ENCODE measurements at regions not wholly inside any gene's neighbourhood (a gene's known extent, or its start where the extent isn't known, plus 50 kb on each side); places are given as distances from the start of the nearest gene placed in this dataset.

DNA sequence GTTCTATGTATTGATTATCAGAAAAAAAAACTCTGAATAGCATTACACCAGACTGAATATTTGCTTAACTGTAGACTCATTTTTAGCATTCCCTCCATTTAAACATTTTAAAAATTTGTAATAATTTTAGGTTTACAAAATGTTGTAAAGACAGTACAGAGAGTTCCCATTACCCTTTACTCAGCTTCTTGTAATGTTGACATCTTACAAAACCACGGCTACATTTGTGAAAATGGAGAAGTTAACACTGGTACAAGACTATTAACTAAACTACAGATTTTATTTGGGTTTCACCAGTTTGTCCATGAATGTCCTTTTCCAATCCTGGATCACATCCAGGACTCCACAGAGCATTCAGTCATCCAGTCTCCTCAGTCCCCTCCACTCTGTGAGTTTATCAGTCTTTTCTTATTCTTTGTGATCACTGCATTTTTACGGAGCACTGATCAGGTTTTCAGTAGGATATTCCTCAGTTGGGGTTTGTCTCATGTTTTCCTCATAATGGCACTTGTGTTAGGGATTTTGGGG is 130.0 kb upstream of the EEPD1 start:
- Histone ChIP-seq H4K5ac (ENCODE audit: low read depth, low read length) (no peak overlapping the region), H3K14ac (replicated peaks; ENCODE audit: low read depth, low read length) (no peak overlapping the region), H3K9ac (ENCODE audit: low read depth, low read length) (no peak overlapping the region), H3K4me2 (ENCODE audit: low read depth, low read length) (no peak overlapping the region), H2AK5ac (ENCODE audit: low read depth, low read length) (no peak overlapping the region), H3K79me1 (ENCODE audit: low read depth in 1 of 2, low read length in 2 of 2) (no peaks in the 10 kb centered on the region), H3K27ac (ENCODE audit: insufficient read depth, low read length) (no peak overlapping the region), H2BK15ac (ENCODE audit: low read depth, low read length) (no peak overlapping the region), H2BK20ac (ENCODE audit: low read depth, low read length) (no peak overlapping the region), H3K23ac (ENCODE audit: low read depth, low read length) (no peak overlapping the region), H4K8ac (ENCODE audit: low read depth in 2 of 2, low read length in 2 of 2) (no peak overlapping the region), H2AFZ (replicated peaks; ENCODE audit: low read length, poor library complexity) (no peak overlapping the region), H2BK5ac (ENCODE audit: low read depth, low read length, poor library complexity, severe bottlenecking) (no peak overlapping the region), H3K9me3 (ENCODE audit: control insufficient read depth, insufficient read depth, low read length) (no peaks in the 10 kb centered on the region), H3K36me3 (ENCODE audit: control insufficient read depth, insufficient read depth, low read length) (no peaks in the 10 kb centered on the region), H3K9me1 (ENCODE audit: insufficient read depth, low read length) (peaks cover 9% of the 10 kb centered on the region; the same call in 1 of the 2 replicates), H4K20me1 (ENCODE audit: insufficient read depth, low read length) (no peaks in the 10 kb centered on the region), H3K4ac (ENCODE audit: low read depth, low read length) (no peak overlapping the region), H2AK9ac (replicated peaks; ENCODE audit: low read depth, low read length, poor library complexity) (no peak overlapping the region), H3K4me1 (ENCODE audit: control insufficient read depth, insufficient read depth, low read length) (no peaks in the 10 kb centered on the region), H3K4me3 (ENCODE audit: insufficient read depth, low read depth, low read length) (no peak overlapping the region), H4K91ac (ENCODE audit: insufficient read depth, low read depth, low read length) (no peak overlapping the region), H3K18ac (ENCODE audit: low read depth, low read length) (no peak overlapping the region), H3K27me3 (ENCODE audit: control insufficient read depth, insufficient read depth, low read length) (peaks cover 16% of the 10 kb centered on the region), H2BK120ac (ENCODE audit: low read depth, low read length) (no peak overlapping the region), H3K56ac (ENCODE audit: extremely low read depth, insufficient read depth, low read length) (no peak overlapping the region)
- CTCF ChIA-PET: no interaction called here
- intact Hi-C loops (cut with micrococcal nuclease) (no loop called here), dilution Hi-C loops (cut with HindIII; ENCODE audit: low sequenced_read_pairs, unreplicated experiment) (no loop called here), in situ Hi-C loops (cut with MboI; ENCODE audit: low sequenced_read_pairs) (no loop called here)
- BruUV-seq (replicated peaks): no TSS peak
- ATAC-seq (ENCODE audit: low read depth): no peak
- 67% methylated on average over 1 of the region's 2 CpGs; no CpG with 5 or more reads in 1 of the 2 experiments for WGBS, 2 experiments (ENCODE audit: extremely low coverage in 2 of 2, insufficient read length in 1 of 2)
- POLR2A ChIA-PET (ENCODE audit: unreplicated experiment): no interaction called here
- no peak for DNase-seq
- TF ChIP-seq RFX5 (IDR thresholded peaks at IDR 0.05; ENCODE audit: low read depth, low read length): no peak
- no peak for TF ChIP-seq NFE2L2 (IDR thresholded peaks at IDR 0.05; ENCODE audit: low read depth, low read length)
- TF ChIP-seq, protein P1, sequence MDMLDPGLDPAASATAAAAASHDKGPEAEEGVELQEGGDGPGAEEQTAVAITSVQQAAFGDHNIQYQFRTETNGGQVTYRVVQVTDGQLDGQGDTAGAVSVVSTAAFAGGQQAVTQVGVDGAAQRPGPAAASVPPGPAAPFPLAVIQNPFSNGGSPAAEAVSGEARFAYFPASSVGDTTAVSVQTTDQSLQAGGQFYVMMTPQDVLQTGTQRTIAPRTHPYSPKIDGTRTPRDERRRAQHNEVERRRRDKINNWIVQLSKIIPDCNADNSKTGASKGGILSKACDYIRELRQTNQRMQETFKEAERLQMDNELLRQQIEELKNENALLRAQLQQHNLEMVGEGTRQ (IDR thresholded peaks at IDR 0.05; ENCODE audit: low read depth, low read length): no peak
- no peak for TF ChIP-seq MXI1 (IDR thresholded peaks at IDR 0.05; ENCODE audit: borderline replicate concordance, low read depth, low read length)
- TF ChIP-seq MAZ (IDR thresholded peaks at IDR 0.05; ENCODE audit: borderline replicate concordance, low read depth, low read length): no peak
- TF ChIP-seq, protein P2, sequence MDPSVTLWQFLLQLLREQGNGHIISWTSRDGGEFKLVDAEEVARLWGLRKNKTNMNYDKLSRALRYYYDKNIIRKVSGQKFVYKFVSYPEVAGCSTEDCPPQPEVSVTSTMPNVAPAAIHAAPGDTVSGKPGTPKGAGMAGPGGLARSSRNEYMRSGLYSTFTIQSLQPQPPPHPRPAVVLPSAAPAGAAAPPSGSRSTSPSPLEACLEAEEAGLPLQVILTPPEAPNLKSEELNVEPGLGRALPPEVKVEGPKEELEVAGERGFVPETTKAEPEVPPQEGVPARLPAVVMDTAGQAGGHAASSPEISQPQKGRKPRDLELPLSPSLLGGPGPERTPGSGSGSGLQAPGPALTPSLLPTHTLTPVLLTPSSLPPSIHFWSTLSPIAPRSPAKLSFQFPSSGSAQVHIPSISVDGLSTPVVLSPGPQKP (IDR thresholded peaks at IDR 0.05; ENCODE audit: borderline replicate concordance, low read depth, low read length): no peak
- TF ChIP-seq, protein P3, sequence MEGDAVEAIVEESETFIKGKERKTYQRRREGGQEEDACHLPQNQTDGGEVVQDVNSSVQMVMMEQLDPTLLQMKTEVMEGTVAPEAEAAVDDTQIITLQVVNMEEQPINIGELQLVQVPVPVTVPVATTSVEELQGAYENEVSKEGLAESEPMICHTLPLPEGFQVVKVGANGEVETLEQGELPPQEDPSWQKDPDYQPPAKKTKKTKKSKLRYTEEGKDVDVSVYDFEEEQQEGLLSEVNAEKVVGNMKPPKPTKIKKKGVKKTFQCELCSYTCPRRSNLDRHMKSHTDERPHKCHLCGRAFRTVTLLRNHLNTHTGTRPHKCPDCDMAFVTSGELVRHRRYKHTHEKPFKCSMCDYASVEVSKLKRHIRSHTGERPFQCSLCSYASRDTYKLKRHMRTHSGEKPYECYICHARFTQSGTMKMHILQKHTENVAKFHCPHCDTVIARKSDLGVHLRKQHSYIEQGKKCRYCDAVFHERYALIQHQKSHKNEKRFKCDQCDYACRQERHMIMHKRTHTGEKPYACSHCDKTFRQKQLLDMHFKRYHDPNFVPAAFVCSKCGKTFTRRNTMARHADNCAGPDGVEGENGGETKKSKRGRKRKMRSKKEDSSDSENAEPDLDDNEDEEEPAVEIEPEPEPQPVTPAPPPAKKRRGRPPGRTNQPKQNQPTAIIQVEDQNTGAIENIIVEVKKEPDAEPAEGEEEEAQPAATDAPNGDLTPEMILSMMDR (conservative IDR thresholded peaks at IDR 0.05; ENCODE audit: low read depth, low read length): no peak
- no peak for TF ChIP-seq POLR2A (IDR thresholded peaks at IDR 0.05; ENCODE audit: low read depth, low read length)
- no peak for TF ChIP-seq RCOR1 (IDR thresholded peaks at IDR 0.05; ENCODE audit: insufficient replicate concordance, low read length)
- TF ChIP-seq FOS (IDR thresholded peaks at IDR 0.05; ENCODE audit: low read depth, low read length): no peak
- no peak for TF ChIP-seq MAFK (IDR thresholded peaks at IDR 0.05; ENCODE audit: low read depth, low read length)
- TF ChIP-seq SMC3 (IDR thresholded peaks at IDR 0.05; ENCODE audit: low read depth, low read length): no peak
- no peak for TF ChIP-seq RAD21 (IDR thresholded peaks at IDR 0.05; ENCODE audit: low read length)
- no peak for TF ChIP-seq BHLHE40 (IDR thresholded peaks at IDR 0.05; ENCODE audit: low read depth, low read length)
- no peak for TF ChIP-seq CHD1 (IDR thresholded peaks at IDR 0.05; ENCODE audit: low read depth, low read length)
- TF ChIP-seq CEBPB (IDR thresholded peaks at IDR 0.05; ENCODE audit: low read depth, low read length): no peak
